22Rv1 (cell line): ENCODE measurements at regions not wholly inside any gene's neighbourhood (a gene's known extent, or its start where the extent isn't known, plus 50 kb on each side); places are given as distances from the start of the nearest gene placed in this dataset.

Experiments
- ZFX ChIP-seq: fragments of 450-650 bp; IDR thresholded peaks from 2 replicates; pipeline ENCODE4 v1.6.1; 2017; ENCODE audit warnings: antibody characterized with exemption, borderline replicate concordance
- TF ChIP-seq, protein P1 (sequence below): fragments of 450-650 bp; IDR thresholded peaks from 2 replicates; pipeline ENCODE4 v1.5.1; 2017; ENCODE audit warnings: mild to moderate bottlenecking

DNA sequence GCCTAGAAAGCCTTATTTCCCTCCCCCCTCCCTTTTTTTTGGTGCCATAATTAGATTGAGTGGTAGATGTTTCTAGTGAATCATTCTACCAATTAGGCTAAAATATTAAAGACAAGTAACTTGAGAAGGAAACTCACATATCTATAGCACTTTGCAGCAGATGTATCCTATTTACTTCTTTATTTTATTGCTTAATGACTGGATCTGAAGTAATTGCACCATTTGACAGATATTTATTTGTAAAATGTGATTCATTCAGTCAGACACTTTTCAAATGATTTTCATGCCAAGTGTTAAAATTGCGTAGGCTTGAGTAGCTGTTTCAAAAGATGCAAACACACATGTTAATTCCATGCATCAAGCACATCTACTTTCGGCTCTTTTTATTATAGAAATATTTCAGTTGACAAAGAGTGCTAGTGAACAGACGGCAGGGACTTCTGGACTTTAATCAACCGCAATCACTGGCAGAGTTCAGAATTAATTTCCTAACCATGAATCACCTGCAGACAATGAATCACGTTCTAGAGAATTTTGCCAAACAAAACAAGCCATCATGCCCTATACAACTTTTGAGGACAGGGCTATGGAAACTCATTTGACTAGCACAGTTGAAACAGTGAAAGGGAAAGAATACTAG is 636.8 kb downstream of the MECOM start:
- TF ChIP-seq, protein P1, sequence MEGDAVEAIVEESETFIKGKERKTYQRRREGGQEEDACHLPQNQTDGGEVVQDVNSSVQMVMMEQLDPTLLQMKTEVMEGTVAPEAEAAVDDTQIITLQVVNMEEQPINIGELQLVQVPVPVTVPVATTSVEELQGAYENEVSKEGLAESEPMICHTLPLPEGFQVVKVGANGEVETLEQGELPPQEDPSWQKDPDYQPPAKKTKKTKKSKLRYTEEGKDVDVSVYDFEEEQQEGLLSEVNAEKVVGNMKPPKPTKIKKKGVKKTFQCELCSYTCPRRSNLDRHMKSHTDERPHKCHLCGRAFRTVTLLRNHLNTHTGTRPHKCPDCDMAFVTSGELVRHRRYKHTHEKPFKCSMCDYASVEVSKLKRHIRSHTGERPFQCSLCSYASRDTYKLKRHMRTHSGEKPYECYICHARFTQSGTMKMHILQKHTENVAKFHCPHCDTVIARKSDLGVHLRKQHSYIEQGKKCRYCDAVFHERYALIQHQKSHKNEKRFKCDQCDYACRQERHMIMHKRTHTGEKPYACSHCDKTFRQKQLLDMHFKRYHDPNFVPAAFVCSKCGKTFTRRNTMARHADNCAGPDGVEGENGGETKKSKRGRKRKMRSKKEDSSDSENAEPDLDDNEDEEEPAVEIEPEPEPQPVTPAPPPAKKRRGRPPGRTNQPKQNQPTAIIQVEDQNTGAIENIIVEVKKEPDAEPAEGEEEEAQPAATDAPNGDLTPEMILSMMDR: no peak
- TF ChIP-seq ZFX: no peak
